Colonic mucosa (tissue), 4 donors: ENCODE measurements at regions not wholly inside any gene's neighbourhood (a gene's known extent, or its start where the extent isn't known, plus 50 kb on each side); places are given as distances from the start of the nearest gene placed in this dataset.

Source experiments
- DNase-seq: peaks from one replicate; pipeline ENCODE4 v3.0.0-alpha.2; 2020
- H3K27ac ChIP-seq: fragments of 200-600 bp; one replicate; pipeline ENCODE4 v1.8.0; 2021
- H3K27me3 ChIP-seq: fragments of 200-600 bp; one replicate; pipeline ENCODE4 v1.8.0; 2021
- H3K36me3 ChIP-seq: fragments of 200-600 bp; one replicate; pipeline ENCODE4 v1.8.0; 2021
- H3K4me1 ChIP-seq: fragments of 200-600 bp; one replicate; pipeline ENCODE4 v1.8.0; 2021; ENCODE audit warnings: mild to moderate bottlenecking
- H3K4me3 ChIP-seq: fragments of 200-600 bp; one replicate; pipeline ENCODE4 v1.8.0; 2021
- H3K9ac ChIP-seq, 2 donors: one replicate each; pipeline ENCODE4 v1.7.0; 2013; ENCODE audit warnings: control low read depth in 2 of 2, low read depth in 2 of 2, low read length in 2 of 2
- H3K9me3 ChIP-seq: fragments of 200-600 bp; one replicate; pipeline ENCODE4 v1.8.0; 2021
- CTCF ChIP-seq: fragments of 200-600 bp; IDR thresholded peaks from one replicate; pipeline ENCODE4 v1.8.0; 2022; ENCODE audit warnings: antibody characterized with exemption, mild to moderate bottlenecking
- intact Hi-C: fragments of 100-400 bp; cut with DNase I; formaldehyde crosslinking; loops from one replicate; pipeline ENCODE4 v1.14.1; 2022
- donor health status: healthy.
- donor health status: DM: no; HTN: no; CAD: no.
- donor health status: DM: no; HTN: no; CAD: no.

GRCh38 chr16:51815523-51815922 lies 664.5 kb upstream of the SALL1 start:
- no peaks in the 10 kb centered on the region for H3K9me3 ChIP-seq
- H3K4me1 ChIP-seq, result no peaks in the 10 kb centered on the region
- no peaks in the 10 kb centered on the region for H3K27me3 ChIP-seq
- intact Hi-C loops, result no loop called here
- no peak overlapping the region for H3K27ac ChIP-seq
- no peak overlapping the region for H3K4me3 ChIP-seq
- no peaks in the 10 kb centered on the region for H3K36me3 ChIP-seq
- TF ChIP-seq CTCF, result no peak
- no peak for DNase-seq
- H3K9ac ChIP-seq, result no peak overlapping the region

GRCh38 chr16:51814617-51815016 lies 663.5 kb upstream of the SALL1 start:
- Histone ChIP-seq H3K4me1 (no peaks in the 10 kb centered on the region), H3K27me3 (no peaks in the 10 kb centered on the region), H3K4me3 (no peak overlapping the region), H3K9ac (no peak overlapping the region), H3K27ac (no peak overlapping the region), H3K9me3 (no peaks in the 10 kb centered on the region), H3K36me3 (no peaks in the 10 kb centered on the region)
- intact Hi-C loops, result no loop called here
- TF ChIP-seq CTCF, result no peak
- no peak for DNase-seq

GRCh38 chr16:51813609-51814008 lies 662.5 kb upstream of the SALL1 start:
- Histone ChIP-seq H3K36me3 (no peaks in the 10 kb centered on the region), H3K27me3 (no peaks in the 10 kb centered on the region), H3K4me1 (no peaks in the 10 kb centered on the region), H3K27ac (no peak overlapping the region), H3K4me3 (no peak overlapping the region), H3K9me3 (no peaks in the 10 kb centered on the region), H3K9ac (no peak overlapping the region)
- intact Hi-C loops, result no loop called here
- no peak for DNase-seq
- TF ChIP-seq CTCF, result no peak

- Histone ChIP-seq H3K9ac (no peak overlapping the region), H3K4me3 (no peak overlapping the region), H3K27me3 (no peaks in the 10 kb centered on the region), H3K4me1 (no peaks in the 10 kb centered on the region), H3K36me3 (no peaks in the 10 kb centered on the region), H3K9me3 (no peaks in the 10 kb centered on the region), H3K27ac (no peak overlapping the region)
- no peak for TF ChIP-seq CTCF
- intact Hi-C loops, result no loop called here
- no peak for DNase-seq
Observed at GRCh38 chr16:51812945-51813344, 661.9 kb upstream of the SALL1 start.

- TF ChIP-seq CTCF, result no peak
- Histone ChIP-seq H3K4me3 (no peak overlapping the region), H3K36me3 (no peaks in the 10 kb centered on the region), H3K27me3 (no peaks in the 10 kb centered on the region), H3K27ac (no peak overlapping the region), H3K9me3 (no peaks in the 10 kb centered on the region), H3K4me1 (no peaks in the 10 kb centered on the region), H3K9ac (no peak overlapping the region)
- intact Hi-C loops, result no loop called here
- DNase-seq, result no peak
Observed at GRCh38 chr16:51807551-51807950, 656.5 kb upstream of the SALL1 start.

GRCh38 chr16:51801635-51802034 lies 650.6 kb upstream of the SALL1 start:
- no peak overlapping the region for H3K27ac ChIP-seq
- H3K4me3 ChIP-seq, result no peak overlapping the region
- intact Hi-C loops, result no loop called here
- no peaks in the 10 kb centered on the region for H3K27me3 ChIP-seq
- no peaks in the 10 kb centered on the region for H3K36me3 ChIP-seq
- no peak overlapping the region for H3K9ac ChIP-seq
- H3K4me1 ChIP-seq, result no peaks in the 10 kb centered on the region
- TF ChIP-seq CTCF, result no peak
- H3K9me3 ChIP-seq, result no peaks in the 10 kb centered on the region
- DNase-seq, result no peak
